Lung (tissue), 11 donors: ENCODE measurements at regions not wholly inside any gene's neighbourhood (a gene's known extent, or its start where the extent isn't known, plus 50 kb on each side); places are given as distances from the start of the nearest gene placed in this dataset.

ENCODE experiments used
- ATAC-seq: fragments of 200-7000 bp; cut with Tn5 transposase; one replicate; pipeline ENCODE4 v1.9.1; 2020; ENCODE audit warnings: moderate number of reproducible peaks; ENCODE audit not compliant: insufficient read depth, low FRiP score
- DNase-seq, 3 donors: peaks; one replicate each; pipeline ENCODE4 v3.0.0-alpha.2; 2013 to 2017
- H3K27ac ChIP-seq, 2 donors: one replicate each; pipeline ENCODE4 v1.5.1; 2013; ENCODE audit warnings: mild to moderate bottlenecking in 2 of 2, moderate library complexity in 2 of 2, control low read depth in 1 of 2, inconsistent platforms in 1 of 2, low read depth in 1 of 2, low read length in 1 of 2
- H3K27me3 ChIP-seq, 3 donors: one replicate each; pipeline ENCODE4 v1.5.1; 2013; ENCODE audit warnings: low read length in 2 of 3; ENCODE audit not compliant: control insufficient read depth in 3 of 3, insufficient read depth in 3 of 3
- H3K36me3 ChIP-seq, 4 donors: one replicate each; pipeline ENCODE4 v1.5.1; 2013; ENCODE audit warnings: low read length in 4 of 4, mild to moderate bottlenecking in 1 of 4, moderate library complexity in 1 of 4; ENCODE audit not compliant: control insufficient read depth in 4 of 4, insufficient read depth in 4 of 4
- H3K4me1 ChIP-seq, 5 donors: one replicate each; pipeline ENCODE4 v1.5.1; 2013; ENCODE audit warnings: low read length in 5 of 5, mild to moderate bottlenecking in 2 of 5, moderate library complexity in 1 of 5; ENCODE audit not compliant: control insufficient read depth in 5 of 5, insufficient read depth in 5 of 5
- H3K4me3 ChIP-seq: one replicate; pipeline ENCODE4 v1.5.1; 2013; ENCODE audit warnings: mild to moderate bottlenecking, control low read depth, moderate library complexity
- H3K9ac ChIP-seq, 2 donors: one replicate each; pipeline ENCODE4 v1.5.1; 2013; ENCODE audit warnings: low read length in 2 of 2, control low read depth in 1 of 2; ENCODE audit not compliant: insufficient read depth in 1 of 2
- H3K9me3 ChIP-seq, 4 donors: one replicate each; pipeline ENCODE4 v1.5.1; 2013; ENCODE audit warnings: low read length in 3 of 4, mild to moderate bottlenecking in 1 of 4, moderate library complexity in 1 of 4; ENCODE audit not compliant: control insufficient read depth in 4 of 4, insufficient read depth in 3 of 4
- CTCF ChIP-seq: IDR thresholded peaks from 2 replicates; pipeline ENCODE4 v1.5.1; 2012; ENCODE audit warnings: mild to moderate bottlenecking; ENCODE audit errors: control extremely low read depth, extremely low read depth
- WGBS, 2 donors: extraction: QIAGEN DNeasy Blood & Tissue Kit; methylation state at CpG; one replicate each; pipeline ENCODE4 v1.1.7; 2013; 5-methylcytosine and 5-hydroxymethylcytosine counted together
- donor health status: control.
- donor health status: control.
- donor health status: Bipolar disorder and iron deficiency.
- donor health status: healthy.
- donor health status: DM: yes; HTN: yes; CAD: no.

GRCh38 chr18:38557006-38557405 lies 991.4 kb upstream of the CELF4 start:
- Histone ChIP-seq H3K9me3 (no peaks in the 10 kb centered on the region), H3K27ac (no peak overlapping the region), H3K4me3 (no peak overlapping the region), H3K36me3 (no peaks in the 10 kb centered on the region), H3K27me3 (no peaks in the 10 kb centered on the region), H3K9ac (no peak overlapping the region), H3K4me1 (no peaks in the 10 kb centered on the region)
- 45 to 79% methylated on average over 5 of the region's 5 CpGs for WGBS, 2 donors
- TF ChIP-seq CTCF, result no peak
- DNase-seq (peak in 2 of 3 donors; percentile 17 to 56), ATAC-seq (no peak)

GRCh38 chr18:38552732-38553321 lies 987.2 kb upstream of the CELF4 start:
- Histone ChIP-seq H3K9ac (no peak overlapping the region), H3K4me1 (no peaks in the 10 kb centered on the region), H3K27ac (no peak overlapping the region), H3K4me3 (no peak overlapping the region), H3K36me3 (no peaks in the 10 kb centered on the region), H3K27me3 (no peaks in the 10 kb centered on the region), H3K9me3 (no peaks in the 10 kb centered on the region)
- no peak for DNase-seq
- no peak for ATAC-seq
- 89% methylated on average over 2 of the region's 2 CpGs for WGBS, 2 donors
- TF ChIP-seq CTCF, result no peak

- no peak overlapping the region for H3K4me3 ChIP-seq
- no peak for ATAC-seq
Observed at GRCh38 chr18:38551881-38552280, 986.3 kb upstream of the CELF4 start.

More at GRCh38 chr18:38551881-38552280, 986.3 kb upstream of the CELF4 start:
- Histone ChIP-seq H3K9ac (no peak overlapping the region), H3K36me3 (no peaks in the 10 kb centered on the region), H3K9me3 (no peaks in the 10 kb centered on the region), H3K4me1 (no peaks in the 10 kb centered on the region), H3K27ac (no peak overlapping the region), H3K27me3 (no peaks in the 10 kb centered on the region)
- TF ChIP-seq CTCF, result no peak
- no peak for DNase-seq
- WGBS, 2 donors, result 82 to 88% methylated on average over 10 of the region's 10 CpGs
